DMS 273 (cell line): ENCODE measurements at regions not wholly inside any gene's neighbourhood (a gene's known extent, or its start where the extent isn't known, plus 50 kb on each side); places are given as distances from the start of the nearest gene placed in this dataset.
A peak's percentile ranks its signal among the peaks of the same experiment; 100 is the strongest.

ENCODE experiments used
- DNase-seq: peaks from one replicate; lab custom pipeline; 2025; ENCODE audit not compliant: unreplicated experiment; lab: John Stamatoyannopoulos, UW

DNA sequence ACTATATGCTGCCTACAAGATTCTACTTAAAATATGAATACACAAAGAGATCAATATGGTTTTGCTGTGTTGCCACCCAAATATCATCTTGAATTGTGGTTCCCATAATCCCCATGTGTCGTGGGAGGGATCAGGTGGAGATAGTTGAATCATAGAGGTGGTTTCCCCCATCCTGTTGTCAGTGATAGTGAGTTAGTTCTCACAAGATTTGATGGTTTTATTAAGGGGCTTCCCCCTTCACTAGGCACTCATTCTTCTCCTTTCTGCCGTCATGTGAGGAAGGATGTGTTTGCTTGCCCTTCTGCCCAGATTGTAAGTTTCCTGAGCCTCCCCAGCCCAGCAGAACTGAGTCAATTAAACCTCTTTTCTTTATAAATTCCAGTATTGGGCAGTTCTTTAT is 654.4 kb upstream of the NR5A2 start:
- DNase-seq, result no peak

DNA sequence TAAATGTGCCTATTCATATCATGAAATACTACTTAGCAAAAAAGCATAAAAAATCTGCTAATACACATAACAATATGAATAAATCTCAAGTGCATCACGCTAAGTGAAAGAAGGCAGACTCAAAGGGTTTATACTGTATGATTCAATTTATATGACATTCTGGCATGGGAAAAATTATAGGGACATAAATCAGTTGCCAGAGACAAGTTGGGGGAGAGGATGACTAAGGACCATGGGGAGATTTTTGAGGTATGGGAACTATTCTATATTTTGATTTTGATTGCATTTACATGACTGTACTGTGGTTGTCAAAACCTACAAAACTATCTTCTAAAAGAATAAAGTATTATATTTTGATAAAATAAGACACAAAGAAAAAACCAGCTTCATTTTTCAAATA is 650.3 kb upstream of the NR5A2 start:
- no peak for DNase-seq

DNA sequence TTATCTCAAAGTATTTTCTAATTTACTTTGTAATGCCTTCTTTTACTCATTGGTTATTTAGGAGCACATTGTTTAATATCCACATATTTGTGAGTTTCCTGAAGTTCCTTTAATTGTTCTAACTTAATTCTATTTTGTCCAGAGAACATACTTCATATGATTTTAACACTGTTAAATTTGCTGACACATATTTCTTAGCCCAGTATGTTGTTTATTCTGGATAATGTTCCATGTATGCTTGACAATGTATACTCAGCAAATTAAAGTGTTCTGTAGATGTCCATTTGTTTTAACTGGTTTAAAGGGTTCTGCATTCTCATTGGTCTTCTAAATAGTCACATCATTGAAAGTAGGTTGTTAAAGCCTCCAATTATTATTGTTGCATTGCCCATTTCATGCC is 643.7 kb upstream of the NR5A2 start:
- DNase-seq, result no peak

- DNase-seq, result no peak
Measured at GRCh38 chr1:199394856-199395255, 632.7 kb upstream of the NR5A2 start.

DNA sequence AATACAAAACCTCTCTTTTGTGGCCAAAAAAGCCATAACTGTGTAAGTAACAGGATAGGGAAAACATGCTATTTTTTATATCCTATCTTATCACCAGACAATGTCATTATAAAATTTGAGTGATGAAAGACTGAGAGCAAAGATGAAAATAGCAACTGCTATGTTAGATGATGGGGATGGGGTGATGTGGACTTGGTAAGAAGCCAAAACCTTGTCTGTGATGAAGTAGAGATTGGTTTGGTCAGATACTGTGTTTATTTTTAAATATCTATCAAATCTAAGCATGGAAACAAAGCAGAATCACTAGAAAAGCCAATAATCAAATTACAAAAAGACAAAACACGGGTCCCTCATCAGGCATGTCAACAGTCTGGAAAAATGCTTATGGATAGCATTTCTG is 631.1 kb upstream of the NR5A2 start:
- no peak for DNase-seq

DNA sequence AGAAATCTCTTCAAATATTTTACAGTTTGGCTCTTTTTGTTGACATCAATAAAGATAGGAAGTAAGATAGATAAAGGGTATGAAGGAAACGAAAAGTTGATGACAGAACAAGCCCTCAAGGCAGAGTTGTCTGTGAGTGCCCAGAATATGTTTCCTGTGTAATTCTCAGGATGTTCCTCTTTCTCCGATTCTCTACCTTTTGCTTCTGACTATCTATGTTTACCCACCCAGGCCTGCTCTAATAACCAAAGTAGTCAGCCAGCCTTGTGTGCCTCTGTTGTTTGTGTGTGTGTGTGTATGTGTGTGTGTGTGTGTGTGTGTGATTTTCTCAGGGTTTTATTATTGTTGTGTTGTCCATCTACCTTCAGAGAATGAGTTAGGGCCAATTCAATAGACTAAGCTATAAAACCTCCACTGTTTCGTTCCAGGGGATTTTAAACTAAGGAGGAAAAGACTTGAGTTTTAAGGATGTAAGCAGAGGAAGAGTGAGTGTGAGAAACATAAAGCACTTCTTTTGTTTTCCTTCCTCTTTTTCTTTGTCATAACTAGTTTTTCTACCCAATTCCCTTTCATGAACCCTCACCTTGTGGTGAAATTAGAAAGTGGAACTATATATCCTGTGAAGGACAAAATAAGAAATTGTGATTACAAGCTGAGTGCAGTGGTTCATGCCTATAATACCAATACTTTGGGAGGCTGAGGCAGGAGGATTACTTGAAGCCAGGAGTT is 627.4 kb upstream of the NR5A2 start:
- DNase-seq, result no peak

DNA sequence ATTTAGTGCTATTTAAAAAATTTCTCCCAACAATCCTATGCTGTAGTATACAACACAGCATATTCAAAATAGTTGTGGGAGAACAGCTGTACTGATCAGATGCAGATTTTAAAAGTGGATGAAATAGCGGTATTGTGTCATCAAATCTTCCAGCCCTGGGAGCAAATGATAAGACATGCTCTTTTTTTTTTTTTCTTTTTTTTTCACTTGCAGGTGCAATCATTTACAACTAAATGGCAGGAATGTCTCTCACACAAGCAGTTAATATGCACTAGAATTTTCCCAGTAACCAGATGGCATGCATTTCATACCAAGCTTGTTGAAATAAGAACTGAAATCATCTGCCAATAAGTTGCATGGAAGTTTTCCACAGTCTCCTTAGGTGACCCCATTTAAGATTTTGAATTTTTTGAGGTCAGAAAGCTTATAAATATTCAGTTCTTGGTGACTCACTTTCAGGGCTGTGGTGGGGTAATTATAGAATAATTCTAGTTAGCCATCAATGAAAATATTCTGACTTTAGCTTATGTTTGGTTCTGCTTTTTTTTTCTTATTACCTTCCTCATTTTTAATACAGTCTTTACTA is 623.9 kb upstream of the NR5A2 start:
- DNase-seq, result peak; percentile 91

DNA sequence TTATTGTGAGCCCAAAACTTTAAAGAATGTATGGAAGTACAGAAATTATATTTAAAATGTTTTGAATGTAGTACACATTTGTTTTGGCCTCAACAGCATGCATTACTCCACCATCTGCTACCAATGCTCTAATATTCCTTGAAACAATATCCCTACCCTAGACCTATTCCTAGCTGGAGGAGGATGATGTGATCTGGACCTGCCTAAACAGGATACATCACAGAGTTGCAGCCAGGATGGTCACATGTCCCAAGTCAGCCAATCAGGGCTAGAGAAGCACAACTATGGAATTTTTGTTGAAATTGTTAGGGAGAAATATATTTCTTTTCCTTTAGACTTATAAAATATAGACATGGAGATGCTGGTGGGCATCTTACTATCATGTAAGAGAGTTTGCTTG is 623.3 kb upstream of the NR5A2 start:
- DNase-seq, result peak; percentile 93

DNA sequence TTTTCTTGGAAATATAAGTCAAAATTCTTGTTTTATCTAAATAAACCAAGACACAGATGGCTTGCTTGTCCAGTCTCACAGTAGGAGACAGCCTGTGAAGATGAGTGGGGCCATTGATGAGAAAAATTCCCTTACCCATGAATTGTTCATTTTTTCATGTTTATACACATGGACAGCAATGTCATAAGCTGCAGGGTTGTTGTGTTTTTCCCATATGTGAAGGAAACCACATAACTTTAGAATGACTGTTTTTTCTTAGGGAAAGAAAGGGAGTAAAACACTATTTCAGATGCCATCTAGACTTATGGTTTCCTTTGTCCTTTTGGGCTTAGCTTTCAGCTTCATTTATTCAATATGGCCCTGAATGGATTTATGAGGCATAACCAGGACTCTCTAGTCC is 622.5 kb upstream of the NR5A2 start:
- DNase-seq, result no peak

GRCh38 chr1:199405634-199406196 is 621.8 kb upstream of the NR5A2 start:
- DNase-seq, result no peak

DNA sequence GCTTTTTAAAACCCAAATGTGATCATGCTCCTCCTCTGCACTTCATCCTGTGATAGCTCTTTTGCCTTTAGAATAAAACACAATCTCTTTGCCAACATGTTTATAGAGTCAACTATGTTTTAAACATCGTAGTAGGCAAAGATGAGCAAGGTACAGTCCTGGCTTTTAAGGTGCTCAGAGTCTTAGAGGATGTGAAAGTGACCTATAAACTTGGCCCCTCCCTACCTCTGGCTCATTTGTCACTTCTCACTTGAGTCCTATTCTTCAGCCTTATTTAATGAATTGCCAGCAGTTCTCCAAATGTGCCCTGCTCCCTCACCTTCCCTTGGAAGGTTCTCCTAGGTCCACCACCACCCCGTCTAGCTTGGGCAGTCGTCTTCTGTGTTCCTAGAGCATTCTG is 617.0 kb upstream of the NR5A2 start:
- DNase-seq, result no peak

DNA sequence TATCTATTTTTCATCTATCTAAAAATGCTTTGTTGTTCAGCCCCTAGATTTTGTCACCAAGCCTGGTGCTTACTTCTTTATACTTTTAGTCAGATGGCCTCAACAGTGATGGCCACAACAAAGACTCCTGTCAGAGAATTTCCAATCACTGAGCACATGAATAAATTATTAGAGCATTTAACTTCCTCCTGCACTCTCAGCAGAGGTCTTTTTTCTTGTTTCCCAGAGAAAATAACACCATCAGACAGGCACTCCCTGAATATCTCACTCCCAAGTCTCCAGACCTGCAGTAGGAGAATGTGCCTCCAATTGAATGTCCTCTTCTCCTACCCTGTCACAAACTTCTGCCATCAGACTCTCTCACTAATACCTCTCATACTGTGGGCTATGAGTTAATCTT is 616.0 kb upstream of the NR5A2 start:
- DNase-seq, result no peak

DNA sequence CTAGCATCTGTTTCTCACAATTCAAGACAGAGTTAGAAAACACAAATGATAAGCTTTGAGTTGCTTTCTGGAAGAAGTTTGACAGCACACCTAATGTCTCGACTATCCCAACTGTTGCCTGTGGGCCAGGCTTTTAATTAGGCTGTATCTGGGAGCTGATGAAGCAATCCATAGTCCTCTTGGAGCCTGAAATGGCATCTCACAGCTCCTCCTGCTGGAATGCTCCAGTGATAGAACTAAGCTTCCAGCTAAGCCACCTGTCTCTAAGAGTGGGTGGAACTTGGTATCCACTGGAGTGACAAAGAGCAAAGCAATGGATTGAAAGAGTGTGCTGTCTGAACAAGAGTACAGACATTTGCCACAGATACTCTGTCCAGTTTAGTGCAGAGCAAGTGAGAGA is 605.3 kb upstream of the NR5A2 start:
- DNase-seq, result peak; percentile 74

- peak; percentile 86 for DNase-seq
Measured at GRCh38 chr1:199447906-199448305, 579.6 kb upstream of the NR5A2 start.

DNA sequence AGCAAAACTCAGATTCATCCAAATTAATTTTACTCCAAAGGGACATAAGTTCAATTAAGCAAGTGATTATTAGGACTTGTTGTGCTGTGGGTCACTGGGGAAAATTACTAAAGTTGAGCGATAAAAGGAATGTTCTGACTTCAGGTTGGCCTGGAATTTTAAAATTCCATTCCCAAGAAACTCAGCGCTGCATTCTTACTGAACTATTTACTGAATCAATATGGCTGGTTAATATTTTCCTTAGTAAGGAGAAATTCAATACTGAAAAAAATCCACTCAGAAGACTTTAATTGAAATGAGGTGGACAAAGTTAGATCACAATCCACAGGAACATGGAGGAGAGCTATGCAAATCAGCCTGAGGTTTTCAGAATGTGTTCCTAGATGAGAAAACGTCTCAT is 578.9 kb upstream of the NR5A2 start:
- no peak for DNase-seq

DNA sequence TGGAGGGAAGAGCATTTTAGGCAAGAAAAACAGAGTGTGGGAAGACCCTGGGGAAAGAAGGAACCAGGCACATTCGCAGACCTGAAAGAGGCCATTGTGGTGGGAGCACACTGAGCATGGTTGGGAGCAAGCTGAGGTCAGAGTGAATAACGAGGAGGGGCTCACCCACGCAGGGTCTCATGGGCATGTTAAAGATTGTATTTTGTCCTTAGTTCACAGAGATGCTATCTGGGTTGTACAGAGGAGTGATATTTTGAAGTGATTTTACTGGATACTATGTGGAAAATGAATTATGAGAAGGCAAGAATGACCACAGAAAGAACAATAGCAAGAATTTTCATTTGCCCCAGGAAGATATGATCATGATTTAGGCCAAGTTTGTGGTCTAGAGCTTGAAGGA is 578.3 kb upstream of the NR5A2 start:
- no peak for DNase-seq

GRCh38 chr1:199449681-199450080 is 577.8 kb upstream of the NR5A2 start:
- DNase-seq, result no peak

GRCh38 chr1:199452627-199453026 is 574.9 kb upstream of the NR5A2 start:
- peak; percentile 71 for DNase-seq

DNA sequence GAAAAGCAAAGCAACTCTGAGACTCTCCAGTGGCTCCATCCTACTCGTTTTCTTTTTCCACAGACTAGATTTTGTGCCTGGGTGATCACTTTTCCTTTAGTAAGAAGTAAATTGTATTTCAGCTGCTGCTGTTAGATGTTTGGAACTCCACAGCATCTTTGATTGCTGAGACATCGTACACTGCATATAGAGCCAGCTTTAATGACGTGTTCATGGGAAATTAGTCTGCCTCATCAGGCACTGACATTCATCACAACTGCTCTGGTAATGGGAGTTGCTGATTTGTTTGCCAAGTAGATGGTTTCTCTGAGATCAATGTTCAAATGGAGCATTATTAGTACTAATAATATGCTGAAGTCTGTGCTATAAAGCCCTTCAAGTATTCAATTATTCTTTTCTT is 573.8 kb upstream of the NR5A2 start:
- DNase-seq, result no peak

DNA sequence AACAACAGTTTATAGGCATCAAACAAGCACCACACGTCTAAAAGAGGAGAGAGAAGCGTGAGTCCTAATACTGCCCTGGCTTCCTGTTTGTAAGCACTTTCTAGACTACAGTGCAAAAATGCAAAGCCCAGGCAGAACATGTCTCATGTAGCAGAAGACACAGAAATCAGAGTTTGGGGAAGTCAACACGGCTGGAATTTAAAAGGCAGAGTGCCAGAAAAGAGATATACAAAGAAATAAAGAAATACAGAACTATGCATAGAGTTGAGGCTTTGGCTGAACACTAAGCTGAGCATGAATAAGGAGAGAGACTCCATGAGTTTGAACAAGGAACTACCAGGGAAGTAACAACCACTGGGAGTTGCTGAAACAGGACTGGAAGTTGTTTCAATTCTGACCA is 566.6 kb upstream of the NR5A2 start:
- no peak for DNase-seq

- peak; percentile 84 for DNase-seq
Measured at GRCh38 chr1:199463521-199464127, 563.9 kb upstream of the NR5A2 start.

- DNase-seq, result no peak
Measured at GRCh38 chr1:199466961-199467360, 560.5 kb upstream of the NR5A2 start.
